ENCODE measurements at regions not wholly inside any gene's neighbourhood (a gene's known extent, or its start where the extent isn't known, plus 50 kb on each side); places are given as distances from the start of the nearest gene placed in this dataset.

DNA sequence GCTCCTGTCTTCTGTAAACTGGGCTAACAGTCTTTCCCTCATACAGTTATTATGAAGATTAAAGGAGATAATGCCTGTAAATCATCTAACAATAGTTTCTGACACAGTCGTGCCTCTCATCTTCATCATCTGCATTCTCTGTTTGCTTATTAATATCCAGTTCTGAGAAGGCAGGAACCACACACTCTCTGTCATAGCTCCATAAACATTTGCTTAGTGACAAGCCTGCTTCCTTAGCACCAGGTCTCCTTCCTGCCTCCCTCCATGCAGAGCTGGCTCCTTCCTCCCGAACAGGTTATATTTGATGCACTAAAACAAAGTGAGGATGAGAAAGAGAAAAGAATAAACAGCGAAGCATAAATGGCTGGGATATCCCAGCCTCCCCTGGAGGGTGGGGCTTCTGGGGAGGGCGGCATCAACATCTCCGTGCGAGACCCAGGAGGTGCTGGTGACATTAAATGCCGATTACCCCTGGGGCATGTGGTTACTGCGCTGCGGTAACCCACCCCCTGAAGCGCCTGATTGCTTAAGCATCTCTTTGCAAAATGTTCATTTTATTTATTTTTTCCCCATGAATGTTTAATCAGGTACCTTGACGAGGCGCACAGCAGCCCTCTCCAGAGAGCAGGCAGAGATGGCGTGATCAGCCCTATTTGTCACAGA lies 404.9 kb downstream of the NXPE2 start:
- H3K4me1 ChIP-seq (ENCODE audit: control insufficient read depth in 1 of 2, insufficient read depth in 2 of 2, low read length in 2 of 2), result no peaks in the 10 kb centered on the region
- no peak for ATAC-seq
- no peak overlapping the region for H3K4me3 ChIP-seq (replicated peaks in 1 of 2; ENCODE audit: low read depth in 1 of 2, low read length in 2 of 2)
- BruUV-seq (replicated peaks), result no TSS peak
- no peak for DNase-seq (ENCODE audit: low read depth, low spot score)
- no peak overlapping the region for H3K27ac ChIP-seq (ENCODE audit: low read depth, low read length)
- H3K9ac ChIP-seq (ENCODE audit: low read length), result no peak overlapping the region
- ChIA-PET POLR2A (no interaction called here), CTCF (no interaction called here), RAD21 (ENCODE audit: low non-redundant PET in 1 of 2, low total read pairs in 2 of 2, uncharacterized antibody in 2 of 2, unreplicated experiment in 2 of 2) (no interaction called here)
- no peaks in the 10 kb centered on the region for H3K9me2 ChIP-seq (ENCODE audit: insufficient read depth)
- H3K4me2 ChIP-seq (ENCODE audit: low read length), result no peak overlapping the region
- intact Hi-C loops (cut with micrococcal nuclease), result no loop called here
- no peak overlapping the region for H2AFZ ChIP-seq (ENCODE audit: low read depth, low read length, poor library complexity, severe bottlenecking)
- no peak for TF ChIP-seq FOSL1 (IDR thresholded peaks at IDR 0.05; ENCODE audit: low read depth)
- TF ChIP-seq EGR1 (IDR thresholded peaks at IDR 0.05; ENCODE audit: low read depth), result no peak
- TF ChIP-seq JUND (IDR thresholded peaks at IDR 0.05), result no peak
- TF ChIP-seq RAD21 (IDR thresholded peaks at IDR 0.05; ENCODE audit: low read depth), result no peak
- TF ChIP-seq TCF7L2 (IDR thresholded peaks at IDR 0.05; ENCODE audit: borderline replicate concordance, extremely low read depth, insufficient read depth, insufficient read length), result no peak
- no peak for TF ChIP-seq ZNF274 (IDR thresholded peaks at IDR 0.05; ENCODE audit: low read depth, low read length)
- no peak for TF ChIP-seq POLR2A (IDR thresholded peaks at IDR 0.05; ENCODE audit: borderline replicate concordance, extremely low read depth, insufficient read depth, insufficient read length)
- TF ChIP-seq, protein P1, sequence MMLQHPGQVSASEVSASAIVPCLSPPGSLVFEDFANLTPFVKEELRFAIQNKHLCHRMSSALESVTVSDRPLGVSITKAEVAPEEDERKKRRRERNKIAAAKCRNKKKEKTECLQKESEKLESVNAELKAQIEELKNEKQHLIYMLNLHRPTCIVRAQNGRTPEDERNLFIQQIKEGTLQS (IDR thresholded peaks at IDR 0.05), result no peak
- no peak for TF ChIP-seq ELF1 (IDR thresholded peaks at IDR 0.05; ENCODE audit: borderline replicate concordance, low read depth)
- no peak for TF ChIP-seq EZH2 (IDR thresholded peaks at IDR 0.05)
- TF ChIP-seq EZH2phosphoT487 (IDR thresholded peaks at IDR 0.05; ENCODE audit: borderline replicate concordance), result no peak
- TF ChIP-seq, protein P2, sequence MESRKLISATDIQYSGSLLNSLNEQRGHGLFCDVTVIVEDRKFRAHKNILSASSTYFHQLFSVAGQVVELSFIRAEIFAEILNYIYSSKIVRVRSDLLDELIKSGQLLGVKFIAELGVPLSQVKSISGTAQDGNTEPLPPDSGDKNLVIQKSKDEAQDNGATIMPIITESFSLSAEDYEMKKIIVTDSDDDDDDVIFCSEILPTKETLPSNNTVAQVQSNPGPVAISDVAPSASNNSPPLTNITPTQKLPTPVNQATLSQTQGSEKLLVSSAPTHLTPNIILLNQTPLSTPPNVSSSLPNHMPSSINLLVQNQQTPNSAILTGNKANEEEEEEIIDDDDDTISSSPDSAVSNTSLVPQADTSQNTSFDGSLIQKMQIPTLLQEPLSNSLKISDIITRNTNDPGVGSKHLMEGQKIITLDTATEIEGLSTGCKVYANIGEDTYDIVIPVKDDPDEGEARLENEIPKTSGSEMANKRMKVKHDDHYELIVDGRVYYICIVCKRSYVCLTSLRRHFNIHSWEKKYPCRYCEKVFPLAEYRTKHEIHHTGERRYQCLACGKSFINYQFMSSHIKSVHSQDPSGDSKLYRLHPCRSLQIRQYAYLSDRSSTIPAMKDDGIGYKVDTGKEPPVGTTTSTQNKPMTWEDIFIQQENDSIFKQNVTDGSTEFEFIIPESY (IDR thresholded peaks at IDR 0.05; ENCODE audit: extremely low read depth, insufficient replicate concordance, low read length), result no peak
- no peak for TF ChIP-seq CEBPB (IDR thresholded peaks at IDR 0.05; ENCODE audit: low read depth)
- TF ChIP-seq, protein P3, sequence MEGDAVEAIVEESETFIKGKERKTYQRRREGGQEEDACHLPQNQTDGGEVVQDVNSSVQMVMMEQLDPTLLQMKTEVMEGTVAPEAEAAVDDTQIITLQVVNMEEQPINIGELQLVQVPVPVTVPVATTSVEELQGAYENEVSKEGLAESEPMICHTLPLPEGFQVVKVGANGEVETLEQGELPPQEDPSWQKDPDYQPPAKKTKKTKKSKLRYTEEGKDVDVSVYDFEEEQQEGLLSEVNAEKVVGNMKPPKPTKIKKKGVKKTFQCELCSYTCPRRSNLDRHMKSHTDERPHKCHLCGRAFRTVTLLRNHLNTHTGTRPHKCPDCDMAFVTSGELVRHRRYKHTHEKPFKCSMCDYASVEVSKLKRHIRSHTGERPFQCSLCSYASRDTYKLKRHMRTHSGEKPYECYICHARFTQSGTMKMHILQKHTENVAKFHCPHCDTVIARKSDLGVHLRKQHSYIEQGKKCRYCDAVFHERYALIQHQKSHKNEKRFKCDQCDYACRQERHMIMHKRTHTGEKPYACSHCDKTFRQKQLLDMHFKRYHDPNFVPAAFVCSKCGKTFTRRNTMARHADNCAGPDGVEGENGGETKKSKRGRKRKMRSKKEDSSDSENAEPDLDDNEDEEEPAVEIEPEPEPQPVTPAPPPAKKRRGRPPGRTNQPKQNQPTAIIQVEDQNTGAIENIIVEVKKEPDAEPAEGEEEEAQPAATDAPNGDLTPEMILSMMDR (IDR thresholded peaks at IDR 0.05 in 2 of 3, conservative IDR thresholded peaks at IDR 0.05 in 1 of 3; ENCODE audit: borderline replicate concordance in 1 of 3, insufficient read depth in 1 of 3, low read depth in 2 of 3, low read length in 2 of 3), result no peak
- TF ChIP-seq, protein P4, sequence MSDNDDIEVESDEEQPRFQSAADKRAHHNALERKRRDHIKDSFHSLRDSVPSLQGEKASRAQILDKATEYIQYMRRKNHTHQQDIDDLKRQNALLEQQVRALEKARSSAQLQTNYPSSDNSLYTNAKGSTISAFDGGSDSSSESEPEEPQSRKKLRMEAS (IDR thresholded peaks at IDR 0.05), result no peak
- no peak for TF ChIP-seq CBX3 (IDR thresholded peaks at IDR 0.05; ENCODE audit: low read depth)
- TF ChIP-seq ZFX (IDR thresholded peaks at IDR 0.05), result no peak
- H3K79me2 ChIP-seq (ENCODE audit: insufficient read depth, low read length), result no peaks in the 10 kb centered on the region
- H4K20me1 ChIP-seq (ENCODE audit: insufficient read depth), result no peaks in the 10 kb centered on the region
- no peaks in the 10 kb centered on the region for H3K36me3 ChIP-seq (ENCODE audit: control insufficient read depth in 1 of 2, insufficient read depth in 2 of 2, low read length in 2 of 2)
- no peaks in the 10 kb centered on the region for H3K27me3 ChIP-seq (ENCODE audit: insufficient read depth, low read length)
- peaks cover 0 to 3% of the 10 kb centered on the region in 2 experiments; a peak in 1 of 4 replicates for H3K9me3 ChIP-seq (ENCODE audit: control insufficient read depth in 1 of 2, insufficient read depth in 1 of 2, low read depth in 1 of 2, low read length in 2 of 2)

Measured in HCT116 (cell line).